ENCODE measurements at regions not wholly inside any gene's neighbourhood (a gene's known extent, or its start where the extent isn't known, plus 50 kb on each side); places are given as distances from the start of the nearest gene placed in this dataset.
A peak's percentile ranks its signal among the peaks of the same experiment; 100 is the strongest.

- no peak overlapping the region for H3K4me3 ChIP-seq (ENCODE audit: low read depth, low read length)
- TF ChIP-seq CTCF (IDR thresholded peaks at IDR 0.05; ENCODE audit: insufficient read depth, low read length): no peak
- no peak for DNase-seq (ENCODE audit: low read depth)
Observed at GRCh38 chr1:101112051-101112780, 86.6 kb upstream of the DPH5 start.

GRCh38 chr1:101111461-101111860 is 85.9 kb upstream of the DPH5 start:
- TF ChIP-seq CTCF (IDR thresholded peaks at IDR 0.05; ENCODE audit: insufficient read depth, low read length): no peak
- H3K4me3 ChIP-seq (ENCODE audit: low read depth, low read length): no peak overlapping the region
- no peak for DNase-seq (ENCODE audit: low read depth)

DNA sequence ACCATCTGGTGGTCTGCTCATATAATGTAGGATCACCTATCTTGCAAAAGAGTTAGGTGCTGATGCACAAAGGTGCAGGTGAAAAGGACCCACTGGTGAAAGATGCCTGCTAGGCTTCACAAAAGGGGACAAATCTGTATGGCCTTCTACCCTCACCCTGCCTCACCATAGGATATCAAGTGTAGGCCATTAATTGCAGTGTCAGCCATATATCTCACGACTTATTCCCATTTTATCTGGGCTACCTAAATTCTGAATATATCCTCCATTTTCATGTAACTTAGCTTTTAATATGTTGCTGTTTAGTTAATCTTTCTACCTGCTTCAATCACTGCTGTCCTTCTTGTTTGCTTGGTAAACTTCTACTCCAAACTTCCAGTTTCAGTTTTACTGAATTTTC is 84.2 kb upstream of the DPH5 start:
- no peak overlapping the region for H3K4me3 ChIP-seq (ENCODE audit: low read depth, low read length)
- DNase-seq (ENCODE audit: low read depth): no peak
- TF ChIP-seq CTCF (IDR thresholded peaks at IDR 0.05; ENCODE audit: insufficient read depth, low read length): no peak

DNA sequence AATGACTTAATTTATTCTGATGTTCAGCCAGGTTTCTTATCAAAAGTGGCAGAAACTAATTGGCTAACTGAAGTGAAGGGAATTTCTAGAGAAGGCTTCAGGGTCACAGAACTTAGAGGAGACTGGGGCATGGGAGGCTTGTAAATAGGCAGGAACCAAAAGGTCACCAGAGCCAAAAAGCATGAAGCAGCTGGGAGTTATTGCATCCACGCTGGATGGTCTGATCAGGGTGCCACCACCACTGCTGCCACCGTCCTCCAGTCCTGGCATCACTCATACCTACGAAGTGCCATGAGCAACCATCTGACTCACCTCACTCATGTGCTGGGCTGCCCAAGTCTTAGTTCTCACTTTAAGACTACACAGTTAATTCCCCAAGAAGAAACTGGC is 82.5 kb upstream of the DPH5 start:
- H3K4me3 ChIP-seq (ENCODE audit: low read depth, low read length): no peak overlapping the region
- no peak for DNase-seq (ENCODE audit: low read depth)
- TF ChIP-seq CTCF (IDR thresholded peaks at IDR 0.05; ENCODE audit: insufficient read depth, low read length): no peak

GRCh38 chr1:101107496-101108110 is 82.0 kb upstream of the DPH5 start:
- no peak for TF ChIP-seq CTCF (IDR thresholded peaks at IDR 0.05; ENCODE audit: insufficient read depth, low read length)
- no peak for DNase-seq (ENCODE audit: low read depth)
- no peak overlapping the region for H3K4me3 ChIP-seq (ENCODE audit: low read depth, low read length)

DNA sequence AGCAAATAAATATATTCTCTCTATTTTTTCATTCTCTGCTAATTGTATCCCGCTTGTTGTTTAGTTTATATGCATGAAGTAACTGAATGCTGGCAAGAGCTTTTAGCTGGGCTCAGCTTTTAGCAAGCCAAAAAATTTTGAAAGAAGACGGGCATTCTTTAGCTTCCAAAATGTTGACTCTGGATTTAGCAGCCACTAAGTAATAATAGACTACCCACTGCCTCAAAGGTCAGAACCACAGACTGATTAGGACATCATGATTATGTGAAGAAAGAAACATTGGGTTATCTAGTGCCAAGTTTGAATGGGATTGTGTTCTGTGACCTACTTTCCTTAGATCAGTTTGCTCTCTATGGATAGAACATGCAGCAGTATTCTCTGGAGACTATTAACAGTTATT is 80.3 kb upstream of the DPH5 start:
- H3K4me3 ChIP-seq (ENCODE audit: low read depth, low read length): no peak overlapping the region
- DNase-seq (ENCODE audit: low read depth): peak; percentile 22
- no peak for TF ChIP-seq CTCF (IDR thresholded peaks at IDR 0.05; ENCODE audit: insufficient read depth, low read length)
